ENCODE measurements at regions not wholly inside any gene's neighbourhood (a gene's known extent, or its start where the extent isn't known, plus 50 kb on each side); places are given as distances from the start of the nearest gene placed in this dataset.
A peak's percentile ranks its signal among the peaks of the same experiment; 100 is the strongest.

DNA sequence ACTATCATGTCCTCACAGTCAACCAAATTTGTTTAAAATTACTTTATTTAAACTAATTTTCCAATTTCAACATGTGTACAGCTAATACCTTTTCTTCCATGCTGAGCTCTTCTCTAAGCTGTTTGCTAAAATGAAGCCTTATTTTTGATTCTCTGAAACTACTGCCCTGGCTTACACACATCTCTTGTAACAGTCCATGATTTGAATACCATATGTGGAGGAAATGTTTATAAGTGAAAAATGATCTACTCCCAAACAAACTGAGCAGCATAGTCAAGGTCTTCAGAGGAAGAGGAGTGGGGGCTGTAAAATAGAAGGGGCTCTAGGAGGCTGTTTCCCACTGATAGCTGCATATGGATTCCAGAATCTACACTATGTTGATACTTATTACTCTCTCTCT is 188.7 kb downstream of the ANKRD50 start:
- Histone ChIP-seq H3K27ac (ENCODE audit: low read length) (no peak overlapping the region), H3K9me3 (ENCODE audit: control insufficient read depth, low read depth, low read length) (no peaks in the 10 kb centered on the region), H3K4me3 (ENCODE audit: low read length) (no peak overlapping the region), H3K27me3 (ENCODE audit: control insufficient read depth, insufficient read depth, low read length) (no peaks in the 10 kb centered on the region), H3K36me3 (ENCODE audit: control insufficient read depth, insufficient read depth, low read length) (no peaks in the 10 kb centered on the region), H3K4me1 (ENCODE audit: control insufficient read depth, insufficient read depth, low read length) (no peaks in the 10 kb centered on the region)
- no peak for DNase-seq

- Histone ChIP-seq H3K36me3 (ENCODE audit: control insufficient read depth, insufficient read depth, low read length) (no peaks in the 10 kb centered on the region), H3K27ac (ENCODE audit: low read length) (no peak overlapping the region), H3K27me3 (ENCODE audit: control insufficient read depth, insufficient read depth, low read length) (no peaks in the 10 kb centered on the region), H3K4me3 (ENCODE audit: low read length) (no peak overlapping the region), H3K9me3 (ENCODE audit: control insufficient read depth, low read depth, low read length) (no peaks in the 10 kb centered on the region), H3K4me1 (ENCODE audit: control insufficient read depth, insufficient read depth, low read length) (no peaks in the 10 kb centered on the region)
- no peak for DNase-seq
- 100% methylated on average over 2 of the region's 4 CpGs for WGBS (ENCODE audit: insufficient coverage, low lambda C conversion rate)
These were observed 187.0 kb downstream of the ANKRD50 start for GRCh38 chr4:124525524-124525923.

DNA sequence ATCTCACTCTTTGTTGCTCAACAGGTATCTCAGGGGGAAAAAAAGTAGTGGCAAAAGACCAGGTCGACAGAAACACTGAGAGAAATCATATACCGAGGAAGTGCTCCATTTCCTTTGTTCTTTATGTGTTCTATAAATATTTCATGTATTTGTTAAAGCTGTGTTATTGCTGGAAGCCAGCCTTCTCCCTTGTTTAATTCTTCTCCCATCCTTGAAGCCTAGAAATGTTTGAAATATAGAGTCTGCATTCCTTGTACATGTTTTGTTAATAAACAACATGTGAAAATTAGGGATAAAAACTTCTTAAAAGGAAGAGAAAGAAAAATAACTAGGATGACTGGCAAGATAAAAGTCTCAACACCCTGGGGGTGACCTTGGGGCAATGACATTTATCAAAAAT is 186.2 kb downstream of the ANKRD50 start:
- Histone ChIP-seq H3K4me1 (ENCODE audit: control insufficient read depth, insufficient read depth, low read length) (no peaks in the 10 kb centered on the region), H3K4me3 (ENCODE audit: low read length) (no peak overlapping the region), H3K27ac (ENCODE audit: low read length) (no peak overlapping the region), H3K36me3 (ENCODE audit: control insufficient read depth, insufficient read depth, low read length) (no peaks in the 10 kb centered on the region), H3K27me3 (ENCODE audit: control insufficient read depth, insufficient read depth, low read length) (no peaks in the 10 kb centered on the region), H3K9me3 (ENCODE audit: control insufficient read depth, low read depth, low read length) (no peaks in the 10 kb centered on the region)
- 80% methylated on average over 1 of the region's 2 CpGs for WGBS (ENCODE audit: insufficient coverage, low lambda C conversion rate)
- no peak for DNase-seq

DNA sequence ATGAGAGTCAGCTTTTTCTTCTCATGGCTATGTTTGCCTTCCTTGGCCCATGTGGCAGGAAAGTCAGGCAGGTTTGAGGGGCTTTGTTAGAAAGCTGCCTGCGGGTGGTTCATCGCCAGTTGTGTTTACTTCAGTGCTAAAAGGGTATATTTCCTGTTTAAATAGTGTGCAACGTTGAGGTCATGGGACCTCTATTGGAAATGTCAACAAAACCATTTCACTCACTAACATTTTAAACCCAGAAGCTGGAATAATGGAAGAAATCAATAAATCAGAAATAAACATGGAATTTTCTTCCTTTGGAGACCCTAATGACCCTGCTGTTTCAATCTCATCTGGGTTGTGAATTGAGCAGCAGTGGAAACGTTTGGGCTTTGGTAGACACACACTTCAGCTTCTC is 185.8 kb downstream of the ANKRD50 start:
- WGBS (ENCODE audit: insufficient coverage, low lambda C conversion rate): 25% methylated on average over 1 of the region's 4 CpGs
- Histone ChIP-seq H3K9me3 (ENCODE audit: control insufficient read depth, low read depth, low read length) (no peaks in the 10 kb centered on the region), H3K4me3 (ENCODE audit: low read length) (no peak overlapping the region), H3K27ac (ENCODE audit: low read length) (no peak overlapping the region), H3K4me1 (ENCODE audit: control insufficient read depth, insufficient read depth, low read length) (no peaks in the 10 kb centered on the region), H3K36me3 (ENCODE audit: control insufficient read depth, insufficient read depth, low read length) (no peaks in the 10 kb centered on the region), H3K27me3 (ENCODE audit: control insufficient read depth, insufficient read depth, low read length) (no peaks in the 10 kb centered on the region)
- DNase-seq: no peak

- H3K27ac ChIP-seq (ENCODE audit: low read length): no peak overlapping the region
- 67% methylated on average over 1 of the region's 3 CpGs for WGBS (ENCODE audit: insufficient coverage, low lambda C conversion rate)
- no peaks in the 10 kb centered on the region for H3K27me3 ChIP-seq (ENCODE audit: control insufficient read depth, insufficient read depth, low read length)
- DNase-seq: no peak
- H3K9me3 ChIP-seq (ENCODE audit: control insufficient read depth, low read depth, low read length): no peaks in the 10 kb centered on the region
- H3K4me1 ChIP-seq (ENCODE audit: control insufficient read depth, insufficient read depth, low read length): no peaks in the 10 kb centered on the region
- no peaks in the 10 kb centered on the region for H3K36me3 ChIP-seq (ENCODE audit: control insufficient read depth, insufficient read depth, low read length)
- H3K4me3 ChIP-seq (ENCODE audit: low read length): no peak overlapping the region
These were observed 185.2 kb downstream of the ANKRD50 start for GRCh38 chr4:124527364-124527763.

GRCh38 chr4:124529131-124529530 is 183.4 kb downstream of the ANKRD50 start:
- no peaks in the 10 kb centered on the region for H3K27me3 ChIP-seq (ENCODE audit: control insufficient read depth, insufficient read depth, low read length)
- no peaks in the 10 kb centered on the region for H3K36me3 ChIP-seq (ENCODE audit: control insufficient read depth, insufficient read depth, low read length)
- peaks cover 4% of the 10 kb centered on the region for H3K4me1 ChIP-seq (ENCODE audit: control insufficient read depth, insufficient read depth, low read length)
- H3K4me3 ChIP-seq (ENCODE audit: low read length): no peak overlapping the region
- no peak for DNase-seq
- no CpG with 5 or more reads among the region's 1 CpG for WGBS (ENCODE audit: insufficient coverage, low lambda C conversion rate)
- H3K27ac ChIP-seq (ENCODE audit: low read length): no peak overlapping the region
- H3K9me3 ChIP-seq (ENCODE audit: control insufficient read depth, low read depth, low read length): no peaks in the 10 kb centered on the region

DNA sequence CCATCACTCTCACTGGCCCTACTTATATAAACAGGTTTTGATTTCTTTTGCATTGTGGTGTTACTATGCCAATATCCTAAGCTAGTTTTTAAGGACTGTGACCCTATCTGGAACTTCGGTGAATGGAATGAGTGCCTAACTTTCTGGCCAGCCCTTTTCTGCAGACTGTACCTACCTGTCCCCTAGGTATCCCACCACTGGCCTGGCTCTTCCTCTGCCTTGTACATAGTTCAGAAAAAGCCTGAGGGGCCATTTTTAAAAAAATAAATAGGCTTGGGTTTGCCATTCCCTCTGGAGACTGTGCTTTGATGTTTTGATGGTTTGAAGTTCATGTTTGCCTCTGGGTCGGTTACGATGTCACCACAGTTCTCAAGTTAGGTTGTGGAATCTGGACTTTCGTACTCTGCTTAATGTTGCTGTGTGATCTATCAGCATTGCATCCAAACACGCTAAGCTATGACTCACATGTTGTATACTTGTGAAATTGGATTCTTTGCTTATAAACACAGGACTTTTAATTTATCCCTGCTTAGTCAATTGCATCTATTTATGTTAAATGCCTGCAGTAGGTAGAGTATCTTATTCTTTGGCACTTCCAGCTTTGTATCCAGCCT is 182.0 kb downstream of the ANKRD50 start:
- DNase-seq: peak; percentile 84 to 91

GRCh38 chr4:124534131-124534530 is 178.4 kb downstream of the ANKRD50 start:
- Histone ChIP-seq H3K27me3 (ENCODE audit: control insufficient read depth, insufficient read depth, low read length) (no peaks in the 10 kb centered on the region), H3K4me1 (ENCODE audit: control insufficient read depth, insufficient read depth, low read length) (peaks cover 7% of the 10 kb centered on the region), H3K9me3 (ENCODE audit: control insufficient read depth, low read depth, low read length) (no peaks in the 10 kb centered on the region), H3K27ac (ENCODE audit: low read length) (no peak overlapping the region), H3K36me3 (ENCODE audit: control insufficient read depth, insufficient read depth, low read length) (no peaks in the 10 kb centered on the region), H3K4me3 (ENCODE audit: low read length) (no peak overlapping the region)
- DNase-seq: no peak
- no CpG with 5 or more reads among the region's 2 CpGs for WGBS (ENCODE audit: insufficient coverage, low lambda C conversion rate)

More for the DNA sequence above, 182.0 kb downstream of the ANKRD50 start:
- H3K27ac ChIP-seq (ENCODE audit: low read length): peak overlapping the region; percentile 30
- H3K36me3 ChIP-seq (ENCODE audit: control insufficient read depth, insufficient read depth, low read length): no peaks in the 10 kb centered on the region
- H3K27me3 ChIP-seq (ENCODE audit: control insufficient read depth, insufficient read depth, low read length): no peaks in the 10 kb centered on the region
- H3K4me1 ChIP-seq (ENCODE audit: control insufficient read depth, insufficient read depth, low read length): peaks cover 7% of the 10 kb centered on the region
- H3K9me3 ChIP-seq (ENCODE audit: control insufficient read depth, low read depth, low read length): no peaks in the 10 kb centered on the region
- WGBS (ENCODE audit: insufficient coverage, low lambda C conversion rate): 0% methylated on average over 2 of the region's 5 CpGs
- no peak overlapping the region for H3K4me3 ChIP-seq (ENCODE audit: low read length)

GRCh38 chr4:124535003-124535402 is 177.5 kb downstream of the ANKRD50 start:
- peak in 1 of 2 donors; percentile 30 for DNase-seq
- peaks cover 7% of the 10 kb centered on the region for H3K4me1 ChIP-seq (ENCODE audit: control insufficient read depth, insufficient read depth, low read length)
- H3K27me3 ChIP-seq (ENCODE audit: control insufficient read depth, insufficient read depth, low read length): no peaks in the 10 kb centered on the region
- H3K36me3 ChIP-seq (ENCODE audit: control insufficient read depth, insufficient read depth, low read length): no peaks in the 10 kb centered on the region
- H3K4me3 ChIP-seq (ENCODE audit: low read length): no peak overlapping the region
- H3K27ac ChIP-seq (ENCODE audit: low read length): no peak overlapping the region
- H3K9me3 ChIP-seq (ENCODE audit: control insufficient read depth, low read depth, low read length): no peaks in the 10 kb centered on the region
- no CpG with 5 or more reads among the region's 1 CpG for WGBS (ENCODE audit: insufficient coverage, low lambda C conversion rate)

DNA sequence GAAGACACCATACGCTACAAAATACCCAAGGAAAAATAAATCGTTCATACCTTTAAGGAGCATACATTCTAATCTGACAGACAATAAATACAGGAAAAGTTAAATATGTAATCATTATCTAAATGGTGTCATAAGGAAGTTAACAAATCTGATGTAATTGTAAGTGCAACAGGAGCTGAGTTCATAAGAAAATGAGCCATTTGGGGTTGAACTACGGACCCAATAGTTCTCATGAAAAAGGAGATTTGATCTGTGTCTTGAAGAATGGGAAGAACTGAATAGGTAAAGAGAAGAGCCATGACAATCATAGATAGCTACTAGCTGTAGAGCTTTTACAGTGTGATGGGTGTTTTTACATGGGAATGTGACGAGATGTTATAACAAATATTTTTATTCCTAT is 175.6 kb downstream of the ANKRD50 start:
- Histone ChIP-seq H3K4me1 (ENCODE audit: control insufficient read depth, insufficient read depth, low read length) (peaks cover 7% of the 10 kb centered on the region), H3K27ac (ENCODE audit: low read length) (peak overlapping the region; percentile 25), H3K36me3 (ENCODE audit: control insufficient read depth, insufficient read depth, low read length) (no peaks in the 10 kb centered on the region), H3K27me3 (ENCODE audit: control insufficient read depth, insufficient read depth, low read length) (no peaks in the 10 kb centered on the region), H3K9me3 (ENCODE audit: control insufficient read depth, low read depth, low read length) (no peaks in the 10 kb centered on the region), H3K4me3 (ENCODE audit: low read length) (no peak overlapping the region)
- DNase-seq: peak; percentile 41 to 74
- 34% methylated on average over 3 of the region's 4 CpGs for WGBS (ENCODE audit: insufficient coverage, low lambda C conversion rate)

DNA sequence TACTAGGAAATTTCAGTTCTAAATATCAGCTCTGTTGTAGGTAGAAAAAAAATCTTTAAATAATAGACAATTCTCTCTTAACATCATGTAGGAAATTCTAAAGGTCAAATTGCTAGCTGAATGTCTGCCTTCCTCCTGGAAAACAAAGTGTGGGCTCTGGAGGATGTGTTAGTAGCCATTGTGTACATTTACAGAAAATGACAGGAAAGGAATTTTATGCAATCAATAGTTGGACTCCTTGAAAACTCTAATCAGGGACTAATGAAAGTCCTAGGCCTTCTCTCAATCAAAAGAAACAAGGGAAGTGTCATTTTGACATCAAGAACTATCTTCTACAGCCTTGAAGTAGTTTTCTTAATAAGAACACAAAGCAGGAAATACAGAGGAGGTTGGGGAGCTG is 174.6 kb downstream of the ANKRD50 start:
- Histone ChIP-seq H3K27me3 (ENCODE audit: control insufficient read depth, insufficient read depth, low read length) (no peaks in the 10 kb centered on the region), H3K4me3 (ENCODE audit: low read length) (no peak overlapping the region), H3K36me3 (ENCODE audit: control insufficient read depth, insufficient read depth, low read length) (no peaks in the 10 kb centered on the region), H3K9me3 (ENCODE audit: control insufficient read depth, low read depth, low read length) (no peaks in the 10 kb centered on the region), H3K4me1 (ENCODE audit: control insufficient read depth, insufficient read depth, low read length) (peaks cover 7% of the 10 kb centered on the region), H3K27ac (ENCODE audit: low read length) (no peak overlapping the region)
- DNase-seq: no peak

All from large intestine (tissue), 3 donors.